ENCODE measurements at regions not wholly inside any gene's neighbourhood (a gene's known extent, or its start where the extent isn't known, plus 50 kb on each side); places are given as distances from the start of the nearest gene placed in this dataset.

- H3K36me3 ChIP-seq, result no peaks in the 10 kb centered on the region
- intact Hi-C loops (cut with DNase I), result no loop called here
- DNase-seq (ENCODE audit: extremely low spot score in 2 of 2), result no peak
- H3K27me3 ChIP-seq, result no peaks in the 10 kb centered on the region
- H3K4me3 ChIP-seq, result no peak overlapping the region
- TF ChIP-seq POLR2AphosphoS5 (IDR thresholded peaks at IDR 0.05; ENCODE audit: insufficient read depth in 1 of 2, low read depth in 1 of 2) (no peak), POLR2A (IDR thresholded peaks at IDR 0.05) (no peak), CTCF (IDR thresholded peaks at IDR 0.05) (no peak)
- H3K4me1 ChIP-seq, result no peaks in the 10 kb centered on the region
- no peaks in the 10 kb centered on the region for H3K9me3 ChIP-seq
- H3K27ac ChIP-seq, result no peak overlapping the region
These were observed 97.6 kb upstream of the ARSJ start for GRCh38 chr4:114076899-114077570.

- intact Hi-C loops (cut with DNase I), result no loop called here
These were observed 98.2 kb upstream of the ARSJ start for GRCh38 chr4:114077610-114078009.

GRCh38 chr4:114078636-114079035 lies 99.2 kb upstream of the ARSJ start:
- Histone ChIP-seq H3K36me3 (no peaks in the 10 kb centered on the region), H3K27me3 (no peaks in the 10 kb centered on the region), H3K27ac (no peak overlapping the region), H3K9me3 (no peaks in the 10 kb centered on the region), H3K4me3 (no peak overlapping the region), H3K4me1 (no peaks in the 10 kb centered on the region)
- DNase-seq (ENCODE audit: extremely low spot score in 2 of 2), result no peak
- intact Hi-C loops (cut with DNase I), result no loop called here
- TF ChIP-seq CTCF (IDR thresholded peaks at IDR 0.05) (no peak), POLR2AphosphoS5 (IDR thresholded peaks at IDR 0.05; ENCODE audit: insufficient read depth in 1 of 2, low read depth in 1 of 2) (no peak), POLR2A (IDR thresholded peaks at IDR 0.05) (no peak)

More at GRCh38 chr4:114077610-114078009, 98.2 kb upstream of the ARSJ start:
- Histone ChIP-seq H3K27me3 (no peaks in the 10 kb centered on the region), H3K4me3 (no peak overlapping the region), H3K36me3 (no peaks in the 10 kb centered on the region), H3K27ac (no peak overlapping the region), H3K4me1 (no peaks in the 10 kb centered on the region), H3K9me3 (no peaks in the 10 kb centered on the region)
- no peak for TF ChIP-seq POLR2A (IDR thresholded peaks at IDR 0.05)
- no peak for TF ChIP-seq CTCF (IDR thresholded peaks at IDR 0.05)
- no peak for TF ChIP-seq POLR2AphosphoS5 (IDR thresholded peaks at IDR 0.05; ENCODE audit: insufficient read depth in 1 of 2, low read depth in 1 of 2)
- DNase-seq (ENCODE audit: extremely low spot score in 2 of 2), result no peak

- DNase-seq (ENCODE audit: extremely low spot score in 2 of 2), result no peak
- H3K4me1 ChIP-seq, result no peaks in the 10 kb centered on the region
- no peaks in the 10 kb centered on the region for H3K9me3 ChIP-seq
- no peak overlapping the region for H3K27ac ChIP-seq
- intact Hi-C loops (cut with DNase I), result no loop called here
- no peak overlapping the region for H3K4me3 ChIP-seq
- TF ChIP-seq POLR2A (IDR thresholded peaks at IDR 0.05) (no peak), CTCF (IDR thresholded peaks at IDR 0.05) (no peak), POLR2AphosphoS5 (IDR thresholded peaks at IDR 0.05; ENCODE audit: insufficient read depth in 1 of 2, low read depth in 1 of 2) (no peak)
- no peaks in the 10 kb centered on the region for H3K27me3 ChIP-seq
- no peaks in the 10 kb centered on the region for H3K36me3 ChIP-seq
These were observed 102.3 kb upstream of the ARSJ start for GRCh38 chr4:114081783-114082182.

- TF ChIP-seq POLR2AphosphoS5 (IDR thresholded peaks at IDR 0.05; ENCODE audit: insufficient read depth in 1 of 2, low read depth in 1 of 2) (no peak), POLR2A (IDR thresholded peaks at IDR 0.05) (no peak), CTCF (IDR thresholded peaks at IDR 0.05) (no peak)
- H3K4me1 ChIP-seq, result no peaks in the 10 kb centered on the region
- intact Hi-C loops (cut with DNase I), result no loop called here
- H3K36me3 ChIP-seq, result no peaks in the 10 kb centered on the region
- H3K27ac ChIP-seq, result no peak overlapping the region
- H3K4me3 ChIP-seq, result no peak overlapping the region
- DNase-seq (ENCODE audit: extremely low spot score in 2 of 2), result no peak
- H3K27me3 ChIP-seq, result no peaks in the 10 kb centered on the region
- no peaks in the 10 kb centered on the region for H3K9me3 ChIP-seq
These were observed 102.9 kb upstream of the ARSJ start for GRCh38 chr4:114082348-114082747.

Measured in vagina (tissue), 2 donors.